HG02840 (cell line): ENCODE measurements at regions not wholly inside any gene's neighbourhood (a gene's known extent, or its start where the extent isn't known, plus 50 kb on each side); places are given as distances from the start of the nearest gene placed in this dataset.

ENCODE experiments used
- ATAC-seq: cut with Tn5 transposase; IDR thresholded peaks from one replicate; pipeline ENCODE4 v1.9.1; 2021; ENCODE audit warnings: mild to moderate bottlenecking, moderate library complexity, moderate number of reproducible peaks; ENCODE audit not compliant: unreplicated experiment, low FRiP score

DNA sequence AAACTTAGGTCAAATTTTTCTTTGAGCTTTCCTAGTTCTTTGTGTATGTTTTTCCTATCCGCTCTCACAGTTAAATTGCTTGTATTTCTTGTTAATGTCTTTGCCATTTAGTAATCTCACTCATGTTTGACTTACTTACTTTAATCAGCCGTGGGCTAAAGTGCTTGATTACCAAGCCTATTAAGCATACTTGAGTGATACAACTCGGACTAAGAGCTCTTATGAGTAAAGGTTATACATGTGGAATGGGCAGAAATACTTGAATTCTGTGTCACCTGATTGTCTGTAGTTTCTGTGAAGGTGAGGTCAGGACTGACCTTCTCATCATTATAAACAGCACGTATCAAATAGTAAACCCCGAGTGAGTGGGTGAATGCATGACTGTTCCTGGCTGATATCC, 664.5 kb downstream of the PDHA2 start:
- ATAC-seq: no peak

DNA sequence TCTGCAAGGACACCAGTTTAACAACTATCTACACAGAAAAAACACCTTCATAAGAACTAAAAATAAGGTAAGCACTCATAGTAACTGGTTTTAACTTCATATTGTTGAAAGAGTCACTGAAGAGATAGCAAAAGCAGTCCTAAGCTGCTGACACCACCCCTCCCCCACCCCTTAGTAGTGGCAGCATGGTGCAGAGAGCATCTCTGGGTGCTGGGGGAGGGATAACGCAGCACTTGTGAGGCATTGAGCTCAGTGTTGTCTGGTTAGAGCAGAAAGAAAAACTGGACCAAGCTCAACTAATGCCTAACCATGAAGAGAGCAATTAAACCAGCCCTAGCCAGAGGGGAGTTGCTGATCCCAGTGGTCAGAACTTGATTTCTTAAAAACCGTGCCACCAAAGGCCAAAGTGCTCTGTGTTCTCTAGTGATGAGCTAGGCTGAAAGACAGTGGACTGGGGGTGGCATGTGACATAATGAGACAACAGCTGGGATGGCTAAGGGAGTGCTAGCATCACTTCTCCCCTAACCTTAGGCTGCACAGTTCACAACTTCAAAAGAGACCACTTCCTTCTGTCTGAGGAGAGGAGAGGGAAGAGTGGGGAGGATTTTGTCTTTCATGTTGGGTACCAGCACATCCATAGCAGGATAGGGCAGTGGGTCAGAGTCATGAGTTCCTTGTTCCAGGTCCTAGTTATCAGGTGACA, 669.3 kb downstream of the PDHA2 start:
- no peak for ATAC-seq

GRCh38 chr4:96519291-96519690, 679.4 kb downstream of the PDHA2 start:
- no peak for ATAC-seq

DNA sequence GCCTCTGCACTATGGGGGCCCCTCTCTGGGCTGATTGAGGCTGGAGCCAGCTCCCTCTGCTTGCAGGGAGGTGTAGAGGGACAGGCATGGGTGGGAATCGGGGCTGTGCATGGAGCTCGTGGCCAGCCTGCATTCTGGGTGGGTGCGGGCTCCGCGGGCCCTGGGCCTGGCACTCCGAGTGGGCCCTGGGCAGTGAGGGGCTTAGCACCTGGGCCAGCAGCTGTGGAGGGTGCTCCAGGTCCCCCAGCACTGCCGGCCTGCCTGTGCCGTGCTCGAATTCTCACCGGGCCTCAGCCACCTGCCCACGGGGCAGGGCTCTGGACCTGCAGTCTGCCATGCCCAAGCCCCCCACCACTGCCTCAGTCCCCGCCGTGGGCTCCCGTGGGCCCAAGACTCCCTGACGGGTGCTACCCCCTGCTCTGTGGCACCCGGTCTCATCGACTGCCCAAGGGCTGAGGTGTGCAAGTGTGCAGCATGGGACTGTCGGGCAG, 681.2 kb downstream of the PDHA2 start:
- no peak for ATAC-seq

DNA sequence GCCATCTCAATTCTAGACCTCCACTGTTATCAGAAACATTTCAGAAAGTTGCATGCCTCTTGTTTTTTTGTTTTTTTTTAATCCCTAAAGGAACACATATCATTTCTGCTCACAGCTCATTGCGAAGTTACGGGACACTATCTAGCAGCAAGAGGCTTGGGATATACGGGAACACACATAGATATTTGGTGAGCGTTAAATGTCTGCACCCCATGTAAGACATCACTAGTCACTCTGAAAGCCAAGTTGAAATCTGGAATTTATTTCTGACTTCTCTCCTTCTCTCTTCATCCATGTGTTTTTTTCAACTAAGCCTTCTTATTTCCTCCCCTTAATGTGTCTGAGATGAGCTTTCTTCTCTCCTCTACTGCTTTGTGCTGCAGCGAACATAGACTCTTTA, 683.7 kb downstream of the PDHA2 start:
- no peak for ATAC-seq

- ATAC-seq: no peak
Measured at GRCh38 chr4:96524311-96524875, 684.5 kb downstream of the PDHA2 start.

GRCh38 chr4:96525898-96526297, 686.0 kb downstream of the PDHA2 start:
- no peak for ATAC-seq

- ATAC-seq: no peak
Measured at GRCh38 chr4:96526625-96527024, 686.7 kb downstream of the PDHA2 start.

DNA sequence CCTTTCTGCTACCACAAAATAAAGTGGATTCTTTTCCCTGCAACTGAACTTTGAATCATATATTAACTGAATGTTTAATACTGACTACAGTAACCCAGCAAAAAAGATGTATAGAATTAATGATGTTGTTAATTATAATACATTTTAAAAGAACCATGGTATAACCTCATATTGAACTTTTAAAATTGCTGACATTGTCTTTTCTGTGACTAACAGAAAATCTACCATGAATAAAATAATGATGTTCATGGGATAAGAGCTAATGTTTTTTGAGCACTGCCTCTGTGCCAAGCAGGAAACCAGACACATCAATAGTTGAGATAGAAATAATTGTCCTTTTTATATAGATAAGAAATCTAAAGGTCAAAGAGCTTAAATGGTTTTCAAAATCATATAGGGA, 691.9 kb downstream of the PDHA2 start:
- no peak for ATAC-seq

GRCh38 chr4:96543346-96543745, 703.5 kb downstream of the PDHA2 start:
- no peak for ATAC-seq

DNA sequence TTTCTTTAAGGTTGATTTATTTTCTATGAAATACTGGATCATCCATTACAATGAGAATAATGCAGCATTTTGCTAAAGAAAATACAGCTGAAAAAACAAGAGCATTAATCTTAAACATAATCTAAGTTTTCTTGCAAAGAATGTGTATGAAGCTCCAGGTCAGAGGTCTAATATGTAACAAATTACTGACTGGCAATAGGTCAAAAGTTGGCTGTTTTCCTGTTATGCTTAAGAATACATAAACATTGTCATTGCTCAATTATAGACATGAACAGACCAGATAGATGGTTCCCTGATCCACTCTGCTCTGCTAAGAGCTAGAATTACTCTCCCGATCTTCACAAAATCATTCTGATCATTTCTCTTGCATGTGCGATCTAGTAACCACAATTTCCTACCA, 718.6 kb downstream of the PDHA2 start:
- ATAC-seq: no peak

GRCh38 chr4:96566755-96567154, 726.9 kb downstream of the PDHA2 start:
- ATAC-seq: no peak

GRCh38 chr4:96585304-96585703, 745.4 kb downstream of the PDHA2 start:
- ATAC-seq: no peak

GRCh38 chr4:96593422-96593821, 753.5 kb downstream of the PDHA2 start:
- ATAC-seq: no peak

DNA sequence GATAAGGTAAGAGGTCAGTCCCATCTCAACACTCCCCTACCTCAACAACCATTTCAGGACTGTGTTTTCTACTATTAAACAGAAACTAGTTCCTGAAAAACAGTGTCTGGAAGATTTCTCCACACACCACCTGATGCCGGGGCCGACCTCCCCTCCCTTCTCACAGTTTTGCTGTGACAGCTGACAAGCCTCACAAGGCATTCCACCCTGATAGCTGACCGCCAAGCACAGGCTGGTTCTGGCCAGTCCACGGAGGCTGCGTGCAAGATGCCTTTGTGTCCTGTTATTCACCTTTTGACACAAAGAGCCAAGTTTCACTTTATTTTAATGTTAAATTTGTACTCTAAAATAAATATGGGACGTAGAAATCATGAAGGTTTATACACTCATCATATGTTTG, 758.6 kb downstream of the PDHA2 start:
- no peak for ATAC-seq

DNA sequence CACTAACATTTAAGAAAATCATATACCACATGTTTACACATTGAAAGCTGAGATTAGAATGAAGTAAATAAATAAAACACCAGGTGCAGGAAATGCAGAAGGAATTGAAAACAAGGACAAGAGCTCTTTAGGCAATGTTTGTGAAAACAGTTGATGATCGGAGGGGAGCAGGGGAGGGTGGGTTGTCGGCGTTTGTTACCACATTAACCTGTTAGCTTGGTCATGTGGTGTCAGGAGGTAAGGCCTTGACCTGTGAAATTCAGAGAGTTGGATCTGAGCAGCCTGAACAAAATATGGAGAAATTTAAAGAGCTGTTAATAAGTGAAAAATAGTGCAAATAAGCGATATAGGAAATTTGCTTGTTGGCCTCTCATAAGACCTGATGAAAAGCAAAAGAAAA, 759.9 kb downstream of the PDHA2 start:
- ATAC-seq: no peak

- ATAC-seq: no peak
Measured at GRCh38 chr4:96602661-96603060, 762.8 kb downstream of the PDHA2 start.

GRCh38 chr4:96603641-96604040, 763.7 kb downstream of the PDHA2 start:
- ATAC-seq: no peak

- no peak for ATAC-seq
Measured at GRCh38 chr4:96606451-96606850, 766.6 kb downstream of the PDHA2 start.

GRCh38 chr4:96626023-96626422, 786.1 kb downstream of the PDHA2 start:
- ATAC-seq: no peak

DNA sequence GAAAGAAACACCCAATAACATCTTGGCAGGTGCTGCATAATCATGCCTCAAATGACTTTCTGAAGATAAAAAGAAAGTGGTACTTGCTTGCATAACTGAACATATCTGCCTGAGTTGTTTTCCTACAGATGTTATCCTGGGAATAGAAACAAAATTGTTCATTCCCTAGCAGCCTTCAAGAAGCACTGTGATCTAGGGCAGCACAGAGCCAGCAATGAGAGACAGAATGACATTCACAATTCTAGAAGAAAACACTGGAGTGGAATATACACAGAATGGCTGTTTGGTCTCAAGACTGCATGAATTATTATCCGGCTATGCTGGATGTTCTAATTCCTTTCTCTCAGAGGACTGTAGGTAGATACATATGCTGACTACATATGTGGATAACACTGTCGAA, 790.9 kb downstream of the PDHA2 start:
- ATAC-seq: no peak

GRCh38 chr4:96637971-96638412, 798.1 kb downstream of the PDHA2 start:
- no peak for ATAC-seq
